Ishikawa (cell line): ENCODE measurements at regions not wholly inside any gene's neighbourhood (a gene's known extent, or its start where the extent isn't known, plus 50 kb on each side); places are given as distances from the start of the nearest gene placed in this dataset.

Experiments
- TAF1 ChIP-seq: IDR thresholded peaks from 2 replicates; pipeline ENCODE4 v1.6.1; 2012; ENCODE audit warnings: low read depth, mild to moderate bottlenecking
- TEAD4 ChIP-seq: IDR thresholded peaks from 2 replicates; pipeline ENCODE4 v1.6.1; 2012
- TF ChIP-seq, protein P1 (sequence below): IDR thresholded peaks from 2 replicates; pipeline ENCODE4 v1.6.1; 2012; ENCODE audit warnings: low read depth, mild to moderate bottlenecking

GRCh38 chr10:77715536-77715935, 77.9 kb upstream of the KCNMA1 start:
- TF ChIP-seq TAF1 (no peak), TEAD4 (no peak)
- TF ChIP-seq, protein P1, sequence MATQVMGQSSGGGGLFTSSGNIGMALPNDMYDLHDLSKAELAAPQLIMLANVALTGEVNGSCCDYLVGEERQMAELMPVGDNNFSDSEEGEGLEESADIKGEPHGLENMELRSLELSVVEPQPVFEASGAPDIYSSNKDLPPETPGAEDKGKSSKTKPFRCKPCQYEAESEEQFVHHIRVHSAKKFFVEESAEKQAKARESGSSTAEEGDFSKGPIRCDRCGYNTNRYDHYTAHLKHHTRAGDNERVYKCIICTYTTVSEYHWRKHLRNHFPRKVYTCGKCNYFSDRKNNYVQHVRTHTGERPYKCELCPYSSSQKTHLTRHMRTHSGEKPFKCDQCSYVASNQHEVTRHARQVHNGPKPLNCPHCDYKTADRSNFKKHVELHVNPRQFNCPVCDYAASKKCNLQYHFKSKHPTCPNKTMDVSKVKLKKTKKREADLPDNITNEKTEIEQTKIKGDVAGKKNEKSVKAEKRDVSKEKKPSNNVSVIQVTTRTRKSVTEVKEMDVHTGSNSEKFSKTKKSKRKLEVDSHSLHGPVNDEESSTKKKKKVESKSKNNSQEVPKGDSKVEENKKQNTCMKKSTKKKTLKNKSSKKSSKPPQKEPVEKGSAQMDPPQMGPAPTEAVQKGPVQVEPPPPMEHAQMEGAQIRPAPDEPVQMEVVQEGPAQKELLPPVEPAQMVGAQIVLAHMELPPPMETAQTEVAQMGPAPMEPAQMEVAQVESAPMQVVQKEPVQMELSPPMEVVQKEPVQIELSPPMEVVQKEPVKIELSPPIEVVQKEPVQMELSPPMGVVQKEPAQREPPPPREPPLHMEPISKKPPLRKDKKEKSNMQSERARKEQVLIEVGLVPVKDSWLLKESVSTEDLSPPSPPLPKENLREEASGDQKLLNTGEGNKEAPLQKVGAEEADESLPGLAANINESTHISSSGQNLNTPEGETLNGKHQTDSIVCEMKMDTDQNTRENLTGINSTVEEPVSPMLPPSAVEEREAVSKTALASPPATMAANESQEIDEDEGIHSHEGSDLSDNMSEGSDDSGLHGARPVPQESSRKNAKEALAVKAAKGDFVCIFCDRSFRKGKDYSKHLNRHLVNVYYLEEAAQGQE: no peak
